Stimulated activated CD4-positive, alpha-beta T cell treated with anti-CD3 and anti-CD28 coated beads, Interleukin-2, amount 100 ng/mL, for 48 hours (primary cell): ENCODE measurements at regions not wholly inside any gene's neighbourhood (a gene's known extent, or its start where the extent isn't known, plus 50 kb on each side); places are given as distances from the start of the nearest gene placed in this dataset.

ENCODE experiments used
- DNase-seq, 2 donors: peaks; one replicate each; pipeline ENCODE4 v3.0.0-alpha.2; 2020

DNA sequence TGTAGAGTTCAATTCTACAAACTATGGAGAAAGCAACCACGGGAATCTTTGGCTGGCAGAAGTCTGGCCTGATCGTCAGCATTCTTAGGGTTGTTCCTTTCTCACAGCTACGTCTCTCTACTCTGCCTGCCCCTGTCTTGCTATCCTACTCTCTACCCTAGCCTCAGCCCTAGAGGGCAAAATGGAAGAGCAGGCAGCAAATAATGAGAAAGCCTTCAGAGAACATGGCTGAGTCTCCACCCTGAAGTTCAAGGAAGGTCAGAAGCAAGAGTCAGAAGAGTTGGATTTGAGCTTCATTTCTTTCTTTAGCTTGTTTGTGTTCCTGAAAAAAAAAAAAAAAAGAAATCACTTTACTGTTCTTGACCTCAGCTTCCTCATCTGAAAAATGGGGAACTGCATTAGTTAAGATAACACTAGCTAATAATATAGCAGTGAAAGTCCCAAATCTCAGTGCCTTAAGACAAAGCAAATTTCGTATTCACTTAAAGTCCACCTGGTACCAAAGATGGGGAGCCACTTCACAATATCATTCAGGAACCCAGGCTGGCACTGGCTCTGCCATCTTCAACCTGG is 50.2 kb upstream of the CCND2 start:
- no peak for DNase-seq

DNA sequence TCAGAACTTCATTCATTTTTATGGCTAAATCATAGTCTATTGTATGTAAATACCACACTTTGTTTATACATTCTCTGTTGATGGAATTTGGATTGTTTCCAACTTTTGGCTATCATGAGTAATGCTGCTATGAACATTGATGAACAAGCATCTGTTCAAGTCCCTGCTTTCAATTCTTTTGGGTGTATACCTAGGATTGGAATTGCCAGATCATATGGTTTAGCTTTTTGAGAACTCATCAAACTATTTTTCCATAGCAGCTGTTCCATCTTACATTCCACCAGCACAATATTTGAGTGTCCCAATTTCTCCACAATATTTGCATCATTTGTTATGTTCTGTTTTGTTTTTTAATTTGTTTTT is 52.3 kb upstream of the CCND2 start:
- no peak for DNase-seq

DNA sequence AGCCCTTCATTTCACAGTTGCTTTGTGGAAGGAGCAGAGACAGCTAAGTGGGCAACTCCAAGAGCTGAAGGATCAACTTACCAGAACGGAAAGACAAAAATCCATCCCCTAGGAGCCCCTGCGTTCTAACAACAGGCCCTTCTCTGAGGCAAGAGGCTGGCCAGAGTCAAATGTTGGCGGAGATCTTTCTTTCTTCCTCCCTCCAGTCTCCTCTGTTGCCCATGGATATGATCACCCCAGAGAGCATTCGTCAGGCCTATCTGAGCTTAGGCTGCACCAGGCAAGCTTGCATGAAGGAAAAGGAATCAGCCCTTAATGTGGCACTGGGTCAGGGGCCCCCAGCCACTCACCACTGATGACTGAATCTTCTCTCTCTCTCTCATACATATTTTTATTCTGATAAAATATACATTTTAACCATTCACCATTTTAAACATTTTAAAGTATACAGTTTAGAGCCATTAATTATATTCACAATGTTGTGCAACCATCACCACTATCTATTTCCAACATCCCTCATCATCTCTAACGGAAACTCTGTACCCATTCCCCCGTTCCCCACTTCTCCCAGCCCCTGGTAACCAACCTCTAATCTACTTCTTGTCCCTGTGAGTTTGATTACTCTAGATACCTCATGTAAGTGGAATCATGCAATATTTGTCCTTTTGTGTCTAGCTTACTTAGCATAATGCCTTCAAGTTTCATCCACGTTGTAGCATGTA is 52.9 kb upstream of the CCND2 start:
- DNase-seq: no peak

DNA sequence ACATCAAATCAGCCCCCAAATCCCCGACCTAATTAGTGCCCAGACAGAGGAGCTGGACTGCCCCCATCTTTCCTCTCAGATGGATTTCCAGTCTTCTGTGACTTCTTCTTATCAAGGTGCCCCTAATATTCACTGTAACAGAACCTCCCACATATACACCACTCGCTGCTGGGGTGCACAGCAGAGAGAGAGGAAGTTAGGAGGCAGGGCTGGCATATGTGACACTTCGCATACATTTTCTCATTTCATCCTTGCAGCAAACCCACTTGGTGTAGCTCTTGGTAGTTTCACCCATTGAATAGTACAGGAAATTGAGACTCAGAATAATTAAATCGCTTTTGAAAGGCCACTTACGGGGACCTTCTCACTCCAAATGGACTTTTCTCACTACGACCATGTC is 56.5 kb upstream of the CCND2 start:
- DNase-seq: no peak

DNA sequence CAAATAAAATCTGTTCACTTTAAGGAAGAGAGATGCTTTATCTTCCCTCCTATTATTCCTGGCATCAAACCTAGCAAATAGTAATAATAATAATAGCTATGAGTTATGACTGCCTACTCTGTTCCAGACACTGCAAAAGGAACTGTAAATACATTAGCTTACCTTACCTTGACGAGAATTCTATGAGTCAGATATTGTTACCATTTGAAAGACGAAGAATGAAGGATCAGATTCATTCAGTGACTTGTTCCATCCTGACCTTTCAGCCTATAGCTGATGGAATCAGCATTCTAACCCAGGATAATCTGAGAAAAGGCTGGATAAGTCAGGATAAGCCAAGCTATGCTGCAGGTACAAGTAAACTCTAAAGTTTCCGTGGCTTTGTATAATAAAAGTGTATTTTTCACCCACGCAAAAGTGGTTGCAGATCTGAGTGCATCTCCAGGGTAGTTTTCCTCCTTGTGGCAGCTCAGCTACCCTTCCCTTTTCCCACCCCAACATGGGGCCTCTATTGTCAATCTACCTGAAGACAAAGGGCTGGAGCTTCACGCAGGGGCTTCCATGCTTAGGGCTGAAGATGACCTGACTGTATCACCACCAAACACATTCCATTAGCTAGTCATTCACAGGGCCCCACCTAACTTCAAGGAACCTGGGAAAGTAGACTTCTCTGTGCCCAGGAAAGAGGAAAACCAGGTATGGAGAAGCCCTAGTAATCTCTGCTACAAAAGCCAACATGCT is 57.2 kb upstream of the CCND2 start:
- DNase-seq: no peak

DNA sequence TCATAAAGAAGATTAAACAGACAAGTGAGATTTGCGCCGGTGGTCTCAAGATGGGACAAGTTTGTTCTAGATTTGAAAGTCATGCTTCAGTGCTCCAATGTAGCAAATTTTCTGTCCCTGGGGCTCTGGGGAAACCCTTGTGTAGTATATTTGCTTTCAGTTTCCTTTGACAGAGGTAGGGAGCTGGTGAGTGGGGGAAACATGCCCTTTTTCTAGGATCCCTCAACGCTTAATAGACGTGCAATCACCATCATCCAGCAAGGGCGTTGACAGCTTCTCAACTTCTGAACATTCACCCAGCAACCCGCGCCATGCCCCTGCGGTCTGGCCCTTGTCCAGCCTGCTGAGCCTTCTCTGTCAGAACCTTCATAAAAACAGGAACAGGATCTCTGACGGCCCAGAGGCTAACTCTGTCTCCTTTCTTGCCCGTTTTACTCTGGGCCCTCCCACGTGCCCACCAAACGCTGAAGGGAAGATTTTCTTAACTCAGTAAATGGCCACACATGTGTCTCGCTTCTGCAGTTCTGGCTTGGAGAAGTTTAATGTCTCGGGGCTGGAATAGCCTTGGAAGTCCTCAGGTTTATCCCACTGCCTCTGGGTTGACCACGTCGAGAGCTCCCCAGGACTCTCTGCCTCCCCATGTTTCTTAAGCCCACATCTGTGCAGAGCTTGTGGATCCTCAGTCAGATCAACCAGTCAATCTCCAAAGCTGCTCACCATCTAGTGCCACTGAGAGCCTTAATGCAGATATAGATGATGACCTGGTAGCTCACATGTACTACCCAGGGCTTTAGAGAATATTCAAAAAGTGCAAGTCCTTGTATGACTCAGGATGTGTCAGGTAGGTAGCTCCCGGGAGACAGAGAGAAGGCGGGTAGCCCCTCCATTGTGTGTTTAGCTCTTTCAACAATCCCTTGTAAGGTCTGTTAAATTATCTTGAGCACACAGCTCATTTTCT is 58.1 kb upstream of the CCND2 start:
- peak; percentile 18 to 23 for DNase-seq

DNA sequence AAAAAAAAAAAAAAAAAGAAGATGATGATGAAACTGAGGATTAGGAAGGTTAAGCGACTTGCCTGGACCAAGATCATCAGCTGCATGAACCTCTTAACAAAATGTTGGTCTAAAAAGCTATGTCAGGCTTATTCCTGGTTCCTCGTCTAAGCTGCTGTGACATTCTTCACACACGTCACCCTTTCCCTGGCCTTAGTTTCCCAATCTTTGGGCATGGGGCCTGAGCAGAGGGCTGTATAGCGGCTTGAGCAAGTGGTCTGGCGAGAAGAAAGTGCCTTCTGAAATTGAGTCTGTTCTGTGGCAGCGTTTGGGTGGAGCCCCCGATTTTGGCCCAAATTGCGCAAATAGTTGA is 58.7 kb upstream of the CCND2 start:
- DNase-seq: no peak

DNA sequence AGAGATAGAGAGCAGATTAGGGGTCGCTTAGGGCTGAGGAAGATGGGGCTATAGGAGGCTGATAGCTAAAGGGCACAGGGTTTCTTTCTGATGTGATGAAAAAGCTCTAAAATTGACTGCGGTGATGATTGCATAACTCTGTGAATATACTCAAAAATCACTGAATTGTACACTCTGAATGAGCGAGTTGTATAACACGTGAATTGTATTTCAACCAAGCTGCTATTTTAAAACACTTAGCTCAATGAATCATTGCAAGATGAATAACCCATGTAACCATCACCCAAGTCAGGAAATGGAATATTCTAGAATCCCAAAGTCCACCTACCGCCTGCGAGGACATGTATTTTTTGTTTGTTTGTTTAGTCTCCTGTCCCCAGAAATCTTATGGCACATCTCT is 60.1 kb upstream of the CCND2 start:
- no peak for DNase-seq

DNA sequence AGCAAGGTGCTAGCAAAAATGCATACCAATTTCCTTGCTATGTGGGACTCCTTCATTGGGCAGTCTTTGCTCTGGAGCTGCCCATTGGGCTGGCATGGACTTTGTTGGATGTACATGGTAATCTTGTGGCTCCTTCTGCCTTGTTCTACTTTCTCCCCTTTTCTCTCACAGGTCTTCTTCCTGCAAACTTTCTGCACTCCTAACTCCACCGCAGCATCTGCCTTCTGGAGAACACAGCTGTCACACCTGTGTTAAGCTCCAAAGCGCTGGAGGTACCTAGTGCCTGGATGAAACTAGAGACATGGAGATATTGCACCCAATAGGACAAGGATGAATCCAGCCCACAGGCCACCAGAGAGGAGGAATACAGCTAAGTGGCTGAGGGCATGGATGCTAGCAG is 60.7 kb upstream of the CCND2 start:
- DNase-seq: no peak

DNA sequence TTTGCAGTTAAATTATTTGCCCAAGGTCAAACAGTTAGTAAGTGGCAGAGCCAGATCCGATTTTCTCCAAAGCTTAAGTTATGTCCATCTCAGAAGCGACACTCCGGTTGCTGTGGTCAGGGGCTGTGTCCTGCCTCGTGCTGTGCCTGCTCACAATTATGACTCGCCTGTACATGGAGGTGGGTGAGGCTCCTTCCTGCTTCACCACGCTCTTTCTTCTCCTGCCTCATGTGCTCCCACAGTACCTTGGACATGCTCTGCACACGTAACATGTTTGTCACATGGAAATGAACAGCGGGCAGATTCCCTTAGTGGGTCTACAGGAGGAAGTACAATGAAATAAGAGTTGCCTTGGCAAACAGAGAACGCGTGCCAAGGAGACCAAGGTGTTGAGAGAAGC is 62.2 kb upstream of the CCND2 start:
- DNase-seq: no peak

DNA sequence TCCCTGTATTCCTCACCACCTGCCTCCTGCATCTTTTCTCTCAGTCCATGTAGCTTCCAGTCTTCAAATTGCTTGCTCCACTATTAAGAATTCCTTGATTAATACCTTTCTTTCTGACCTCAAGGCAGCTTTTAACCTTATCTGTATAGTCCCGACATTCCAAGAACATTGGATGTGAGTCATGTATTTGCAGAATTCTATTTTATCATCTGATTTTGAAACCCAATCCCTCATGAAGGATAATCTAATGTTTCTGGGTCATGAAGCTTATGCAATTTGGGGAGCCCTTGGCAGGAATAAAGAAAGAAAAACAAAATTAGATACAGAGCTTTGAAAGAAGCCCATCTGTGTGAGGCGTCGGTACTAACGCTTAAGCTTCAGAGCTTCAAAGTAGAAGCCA is 63.4 kb upstream of the CCND2 start:
- no peak for DNase-seq

DNA sequence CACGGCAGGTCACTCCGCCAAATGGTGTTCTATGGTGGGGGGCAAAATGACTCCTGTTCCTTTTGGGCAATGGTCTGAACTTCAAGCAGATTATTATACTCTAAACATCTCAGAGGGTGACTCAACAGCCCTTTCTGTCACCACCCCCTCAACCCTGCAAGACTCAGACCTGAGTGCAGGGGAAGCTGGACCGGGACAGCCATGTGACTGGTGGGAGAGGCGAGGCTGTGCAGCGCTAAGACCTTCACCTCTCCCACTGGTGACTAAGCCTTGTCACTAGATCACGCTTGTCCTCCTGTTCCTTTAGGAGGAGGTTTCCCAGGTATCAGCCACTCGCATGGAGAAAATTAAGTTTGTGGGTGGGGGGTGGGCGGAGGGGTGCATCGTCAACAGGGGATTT is 67.1 kb upstream of the CCND2 start:
- no peak for DNase-seq

DNA sequence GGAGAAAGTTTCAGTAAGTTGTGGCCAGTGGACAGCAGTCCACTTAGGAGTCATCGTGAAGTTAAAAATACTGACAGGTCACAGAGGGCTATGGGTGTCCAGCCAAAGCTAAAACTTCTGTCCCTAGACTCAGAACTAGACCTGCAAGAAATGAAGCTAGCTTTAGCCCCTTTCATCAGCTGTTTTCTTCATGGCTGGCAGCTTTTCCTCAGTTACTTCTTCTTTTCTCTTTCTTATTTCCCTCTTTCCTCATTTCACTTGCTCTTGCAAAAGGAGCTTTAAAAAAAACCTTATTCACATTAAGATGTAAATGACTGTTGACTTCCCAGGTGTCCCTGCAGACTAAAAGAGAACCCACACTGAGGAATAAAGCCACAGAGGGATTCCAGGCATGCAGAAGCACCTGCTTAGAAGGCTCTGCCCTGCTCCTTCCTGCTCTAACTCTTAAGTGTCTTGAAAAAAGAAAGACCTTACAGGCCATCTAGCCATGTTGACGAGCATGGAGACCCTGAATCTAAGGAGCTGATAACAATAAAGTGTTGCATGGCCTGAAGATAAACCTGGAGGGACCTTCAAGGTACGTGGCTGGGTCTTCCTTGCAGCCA is 69.7 kb upstream of the CCND2 start:
- no peak for DNase-seq

DNA sequence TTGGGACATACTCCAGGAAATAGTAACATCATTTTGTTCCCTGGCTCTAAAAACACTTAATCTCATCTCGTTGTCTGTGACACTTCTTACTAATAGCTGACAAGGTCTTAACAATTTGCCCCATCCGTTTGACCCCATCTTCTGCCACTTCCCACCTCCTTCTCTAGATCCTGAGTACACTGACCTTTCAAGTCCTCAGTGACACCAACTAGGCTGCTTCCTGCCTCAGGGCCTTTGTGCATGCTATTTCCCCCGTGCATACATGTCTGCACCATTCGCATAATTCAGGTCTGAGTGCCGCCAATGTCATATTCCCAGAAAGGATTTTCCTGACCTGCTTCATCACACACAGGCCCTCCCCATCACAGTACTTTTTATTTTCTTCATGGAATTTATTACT is 70.6 kb upstream of the CCND2 start:
- no peak for DNase-seq

DNA sequence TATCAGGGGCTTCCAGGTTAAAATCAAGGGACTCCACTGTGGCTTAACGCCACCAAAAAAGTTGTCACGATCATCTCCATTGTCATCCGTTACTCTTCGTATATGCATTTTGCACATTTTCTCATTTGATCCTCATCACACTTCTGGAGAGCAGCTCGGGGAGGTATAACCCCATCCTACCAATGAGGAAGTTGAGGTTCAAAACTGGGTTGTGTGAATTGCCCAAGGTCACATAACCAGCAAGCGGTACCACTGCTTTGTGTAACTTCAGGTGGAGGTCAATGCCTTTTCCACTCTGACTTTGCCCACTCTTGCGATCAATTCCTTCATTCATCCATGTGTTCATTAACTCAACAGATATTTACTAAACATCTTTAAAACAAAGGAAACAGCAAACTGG is 71.1 kb upstream of the CCND2 start:
- DNase-seq: no peak

DNA sequence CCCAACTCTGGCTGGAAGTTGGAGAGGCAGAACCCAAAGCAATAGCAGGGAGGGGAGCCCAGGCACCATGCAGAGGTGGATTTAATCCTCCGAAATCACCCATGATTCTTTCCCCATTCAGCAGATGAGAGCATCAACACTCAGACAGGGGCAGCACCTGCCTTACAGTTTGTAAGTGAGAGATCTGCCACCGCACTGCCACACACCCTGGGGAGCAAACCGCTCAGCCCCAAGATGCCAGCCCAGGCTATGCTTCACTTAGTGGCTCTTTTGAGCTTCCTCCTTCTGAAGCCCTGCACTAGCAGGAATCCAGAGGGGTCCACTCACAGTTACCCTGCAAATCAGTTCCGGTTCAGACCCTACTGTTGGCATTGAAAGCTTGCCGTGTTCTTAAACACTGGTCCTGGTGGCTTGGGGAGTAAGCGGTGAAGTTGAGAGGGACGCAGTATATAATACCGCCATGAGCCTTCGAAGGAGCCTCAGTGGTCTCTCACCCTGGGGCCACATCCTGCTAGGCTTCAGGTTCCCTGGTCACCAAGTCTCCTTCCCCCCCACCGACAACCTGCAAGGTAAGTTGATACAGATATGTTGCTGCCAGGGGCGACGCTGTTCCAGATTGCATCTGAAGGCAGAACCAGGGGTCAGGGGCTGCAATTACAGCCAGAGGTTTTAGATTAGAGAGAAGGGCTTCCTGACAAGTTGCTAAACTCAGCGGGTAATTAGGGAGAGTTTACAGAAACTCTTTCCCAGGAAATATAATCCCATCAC is 72.0 kb upstream of the CCND2 start:
- DNase-seq: no peak

DNA sequence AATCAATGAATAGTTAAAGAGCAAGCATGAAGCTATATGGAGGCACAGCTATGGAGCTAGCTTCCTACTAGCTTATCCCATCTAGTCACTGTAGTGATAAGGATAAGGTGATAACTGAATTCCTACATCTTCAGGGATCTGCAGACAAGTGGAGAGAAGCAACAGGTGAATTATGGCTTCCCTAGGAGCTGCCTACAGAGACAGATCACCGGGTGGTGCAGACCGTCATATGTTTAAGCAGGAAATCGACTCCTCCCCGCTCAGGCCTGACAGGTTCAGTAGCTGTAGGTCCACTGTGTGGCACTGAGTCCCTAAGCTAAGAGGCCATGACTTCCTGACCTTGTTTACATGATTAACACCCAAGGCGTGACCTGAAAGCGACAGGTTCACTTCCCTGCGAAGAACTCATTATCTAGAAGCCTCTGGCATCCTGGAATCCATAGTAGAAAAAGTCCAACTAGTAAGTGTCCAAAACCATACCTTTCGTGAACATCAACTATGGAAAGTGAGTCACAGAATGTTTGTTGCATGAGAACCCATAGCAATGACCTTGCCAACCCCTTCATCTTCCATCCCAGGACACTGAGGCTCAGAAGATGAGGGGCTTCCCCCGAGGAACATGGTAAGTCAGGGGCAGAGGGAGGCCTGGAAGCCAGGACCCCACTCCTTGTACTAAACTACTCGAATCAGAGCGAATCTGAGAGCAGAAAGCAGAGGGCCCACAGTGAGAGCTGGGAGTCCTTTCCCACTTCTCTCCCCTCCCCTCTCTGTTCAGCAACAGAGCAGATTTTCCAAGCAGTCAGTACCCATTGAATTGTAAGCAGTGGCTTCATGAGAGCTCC is 75.4 kb upstream of the CCND2 start:
- DNase-seq: no peak

DNA sequence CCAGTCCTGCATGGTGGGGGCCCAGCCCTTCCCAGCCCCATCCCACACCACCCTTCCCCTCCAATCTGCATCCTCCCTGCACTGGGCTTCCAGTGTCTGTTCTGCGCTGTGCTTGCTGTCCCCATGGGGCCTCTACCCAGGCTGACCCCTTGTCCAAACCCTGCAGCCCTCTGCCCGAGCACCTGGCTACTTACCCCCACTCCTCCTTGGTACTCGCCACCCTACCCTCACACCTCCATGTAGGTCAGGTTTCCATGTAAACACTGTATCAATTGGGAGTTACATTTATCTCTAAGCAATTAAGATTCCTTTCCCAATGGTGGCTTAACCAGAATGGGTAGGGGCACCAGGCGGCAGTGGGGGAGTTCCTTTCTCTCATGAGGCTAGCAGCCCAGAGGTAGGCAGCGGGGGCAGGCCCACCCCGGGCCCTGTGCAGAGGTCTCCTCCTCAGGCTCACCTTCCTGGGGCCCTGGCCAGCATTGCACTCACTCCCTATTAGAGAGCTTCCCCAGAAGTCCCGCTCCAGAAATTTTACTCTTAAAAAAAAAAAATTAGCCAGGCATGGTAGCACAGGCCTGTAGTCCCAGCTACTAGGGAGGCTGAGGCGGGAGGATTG is 76.6 kb upstream of the CCND2 start:
- no peak for DNase-seq

DNA sequence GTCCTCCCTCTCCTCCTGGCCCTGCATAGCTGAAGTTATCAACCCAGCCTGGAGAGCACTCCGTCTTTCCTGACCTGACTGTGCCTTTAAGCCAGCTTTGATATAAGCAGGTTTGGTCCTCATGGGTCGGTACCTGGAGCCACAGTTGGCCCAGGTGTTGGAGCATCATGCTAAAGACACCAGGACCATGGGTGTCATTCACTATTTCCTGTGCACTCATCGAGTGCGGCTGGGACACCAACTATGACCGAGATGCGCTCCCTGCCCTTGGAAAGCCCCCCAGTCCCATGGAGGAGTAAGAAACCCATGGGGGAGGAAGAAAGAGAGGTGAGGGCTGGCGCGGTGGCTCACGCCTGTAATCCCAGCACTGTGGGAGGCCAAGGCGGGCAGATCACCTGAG is 78.9 kb upstream of the CCND2 start:
- DNase-seq: no peak

DNA sequence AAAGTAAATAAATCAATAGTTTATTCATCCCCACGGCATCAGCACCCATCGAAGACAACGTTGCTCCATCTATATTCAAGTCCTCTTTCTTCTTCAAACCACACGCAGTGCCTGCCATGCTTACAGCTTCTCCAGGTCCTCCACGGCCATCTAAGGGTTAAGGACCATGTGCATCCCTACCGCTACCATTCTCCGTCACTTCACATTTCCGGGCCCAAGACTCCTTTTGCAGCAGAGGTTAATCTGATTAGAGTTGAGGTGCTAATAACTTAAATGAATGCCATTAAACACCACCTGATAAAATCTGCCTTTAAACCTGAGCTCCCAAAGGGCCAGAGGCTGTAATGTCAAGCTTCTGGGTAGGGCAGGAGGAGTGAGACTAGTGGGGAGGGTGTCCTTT is 79.7 kb upstream of the CCND2 start:
- no peak for DNase-seq

DNA sequence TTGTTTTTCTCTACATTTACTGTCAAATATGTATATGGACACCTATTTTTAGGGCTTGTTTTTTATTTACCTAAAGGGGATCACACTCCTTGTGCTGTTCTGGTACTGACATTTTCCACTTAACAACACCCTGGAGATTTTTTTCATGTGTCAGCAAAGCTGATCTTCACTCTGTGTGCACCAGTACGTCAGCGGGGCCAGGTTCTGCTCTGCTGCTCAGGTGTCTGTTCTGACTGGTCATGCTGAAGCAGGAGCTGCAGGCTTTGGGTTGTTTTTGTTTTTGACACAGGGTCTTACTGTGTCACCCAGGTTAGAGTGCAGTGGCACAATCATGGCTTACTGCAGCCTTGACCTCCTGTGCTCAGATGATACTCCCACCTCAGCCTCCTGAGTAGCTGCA is 81.9 kb upstream of the CCND2 start:
- no peak for DNase-seq
